ENCODE measurements at regions not wholly inside any gene's neighbourhood (a gene's known extent, or its start where the extent isn't known, plus 50 kb on each side); places are given as distances from the start of the nearest gene placed in this dataset.

DNA sequence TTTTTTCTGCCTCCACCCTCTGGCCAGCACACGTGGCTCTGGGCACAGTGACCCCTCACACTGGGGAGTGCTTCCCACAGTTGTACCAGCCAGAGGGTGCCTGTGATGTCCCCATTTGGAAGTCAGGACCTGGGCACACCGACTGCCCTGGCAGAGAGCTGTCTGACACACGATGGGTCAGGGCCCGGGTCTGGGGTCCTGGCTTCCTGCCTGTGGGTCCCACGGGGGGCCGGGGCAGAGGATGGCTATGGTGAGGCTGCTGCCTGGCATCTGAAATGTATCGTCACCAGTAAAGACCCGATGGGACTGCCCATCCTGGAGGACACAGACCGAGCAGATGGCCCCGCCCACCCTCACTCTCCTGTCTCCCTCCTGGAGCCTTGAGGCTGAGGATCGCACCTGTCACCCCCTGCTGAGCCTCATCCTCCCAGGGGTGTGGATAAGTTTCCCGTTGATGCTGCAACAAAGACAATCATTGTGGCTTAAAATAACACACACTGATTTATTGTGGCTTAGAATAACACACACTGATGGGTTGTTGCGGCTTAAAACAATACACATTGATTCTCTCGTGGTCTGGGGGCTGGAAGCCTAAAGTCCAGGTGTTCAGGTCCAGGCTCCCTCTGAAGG lies 88.8 kb upstream of the TTC34 start:
- ATAC-seq, result no peak

DNA sequence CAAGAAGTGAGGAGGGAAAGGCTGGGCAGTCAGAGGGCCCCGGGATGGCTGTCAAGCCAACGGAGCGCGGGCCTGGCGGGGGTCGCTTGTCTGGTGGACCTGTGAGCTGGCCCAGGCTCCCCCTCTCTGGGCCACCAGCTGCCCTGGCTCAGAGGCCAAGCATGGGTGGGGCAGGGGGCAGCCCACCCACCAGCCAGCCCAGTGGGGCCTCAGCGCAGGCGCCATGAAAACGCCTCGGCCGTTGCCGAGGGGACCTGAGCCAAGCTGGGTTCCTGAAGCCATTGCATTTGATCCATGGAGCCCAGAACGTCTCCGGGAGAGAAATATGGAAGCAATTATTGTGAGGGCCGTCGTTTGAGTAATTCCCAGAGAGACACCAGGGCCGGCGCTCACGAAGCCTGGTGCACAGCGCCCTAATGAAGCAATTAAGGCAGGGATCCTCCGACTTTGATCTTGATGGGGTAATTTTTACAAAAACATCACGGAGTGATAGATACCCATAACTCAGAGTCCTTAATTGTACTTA lies 90.5 kb upstream of the TTC34 start:
- no peak for ATAC-seq

DNA sequence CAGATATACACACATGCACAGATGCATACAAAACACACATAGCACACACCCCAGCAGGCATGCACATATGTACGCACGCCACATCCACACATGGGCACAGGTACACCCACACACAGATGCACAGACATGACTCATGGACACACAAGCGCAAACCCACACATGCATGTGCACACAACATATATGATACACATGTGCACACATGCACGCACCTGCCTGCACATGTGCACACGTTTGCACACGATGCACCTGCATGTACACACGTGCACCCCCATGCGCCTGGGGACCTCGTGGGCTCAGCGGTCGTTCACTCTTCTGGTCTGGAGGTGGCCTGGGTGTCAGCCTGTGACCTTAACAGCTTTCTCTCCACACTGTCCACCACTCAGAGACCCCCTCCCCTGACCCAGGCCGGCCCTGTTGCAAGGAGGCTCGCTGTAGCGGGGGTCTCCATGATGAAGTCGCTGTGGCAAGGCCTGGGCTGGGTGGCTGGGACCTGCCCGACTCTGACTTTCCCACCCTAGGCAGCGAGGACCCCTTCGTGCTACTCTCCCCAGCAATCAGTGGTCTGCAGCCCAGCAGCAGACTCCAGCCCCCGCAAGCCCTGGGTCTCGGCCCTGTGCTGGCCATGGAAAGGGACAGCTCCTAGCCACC lies 92.1 kb upstream of the TTC34 start:
- no peak for ATAC-seq

DNA sequence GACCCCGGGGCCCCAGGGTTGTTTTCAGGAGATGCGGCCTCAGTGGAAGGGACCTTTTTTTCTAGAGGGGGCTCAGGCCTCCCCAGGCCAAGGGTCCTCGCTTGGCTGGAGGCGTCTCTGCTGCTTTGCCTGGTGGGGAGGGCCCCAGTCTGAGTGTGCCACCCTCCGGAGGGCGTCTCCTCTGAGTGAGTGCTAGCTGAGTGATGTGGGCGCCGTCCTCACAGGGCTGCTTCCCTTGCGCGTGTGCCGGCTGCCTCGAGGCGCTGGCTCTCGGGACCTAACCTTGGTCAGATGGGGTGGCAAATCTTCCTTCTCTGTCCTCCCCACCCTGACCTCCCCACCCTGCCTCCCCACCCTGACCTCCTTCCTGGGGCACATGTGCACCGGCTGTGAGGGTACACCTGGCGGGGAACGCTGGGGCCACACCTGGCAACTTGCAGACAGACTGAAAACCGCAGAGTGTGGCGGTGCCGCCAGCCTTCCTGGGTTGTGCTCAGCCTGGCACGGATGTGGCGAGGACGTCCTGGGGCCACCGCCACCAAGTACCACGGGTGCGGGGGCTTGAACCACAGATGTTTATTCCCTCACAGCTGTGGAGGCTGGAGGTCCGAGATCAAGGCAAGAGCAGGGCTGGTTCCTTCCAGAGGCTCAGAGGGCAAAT lies 93.0 kb upstream of the TTC34 start:
- ATAC-seq, result peak in 1 of 2 donors; percentile 30

DNA sequence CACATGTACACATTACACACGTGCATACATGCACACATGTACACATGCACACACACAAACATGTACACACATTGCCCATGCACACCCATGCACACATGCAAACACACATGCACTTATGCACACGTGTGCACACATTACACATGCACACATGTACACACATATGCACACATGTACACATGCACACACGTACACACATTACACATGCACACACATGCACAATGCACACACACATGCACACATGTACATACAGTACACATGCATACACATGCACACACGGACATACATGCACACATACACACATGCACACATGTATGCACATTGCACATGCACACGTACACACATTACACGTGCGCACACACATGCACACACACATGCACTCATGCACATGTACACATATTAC lies 95.3 kb upstream of the TTC34 start:
- ATAC-seq, result no peak

DNA sequence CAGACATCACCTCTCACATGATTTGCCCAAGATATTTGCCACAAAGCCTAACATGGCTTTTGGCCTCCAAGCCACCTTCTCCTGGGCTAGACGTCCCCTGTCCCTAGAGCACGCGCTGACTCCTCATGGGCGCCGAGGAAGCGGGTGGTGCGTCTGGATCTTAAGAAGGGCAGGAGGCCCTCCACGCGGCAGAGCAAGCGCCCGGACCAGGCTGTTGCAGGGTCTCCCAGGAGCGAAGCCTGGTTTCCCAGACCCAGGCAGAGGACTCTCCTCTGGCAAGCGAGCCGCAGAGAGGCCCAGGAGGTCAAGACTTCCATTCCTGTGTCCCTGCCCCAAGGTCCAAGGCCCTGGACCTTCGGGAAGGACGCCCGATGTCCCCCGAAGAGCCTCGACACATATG lies 101.7 kb upstream of the TTC34 start:
- ATAC-seq, result no peak

DNA sequence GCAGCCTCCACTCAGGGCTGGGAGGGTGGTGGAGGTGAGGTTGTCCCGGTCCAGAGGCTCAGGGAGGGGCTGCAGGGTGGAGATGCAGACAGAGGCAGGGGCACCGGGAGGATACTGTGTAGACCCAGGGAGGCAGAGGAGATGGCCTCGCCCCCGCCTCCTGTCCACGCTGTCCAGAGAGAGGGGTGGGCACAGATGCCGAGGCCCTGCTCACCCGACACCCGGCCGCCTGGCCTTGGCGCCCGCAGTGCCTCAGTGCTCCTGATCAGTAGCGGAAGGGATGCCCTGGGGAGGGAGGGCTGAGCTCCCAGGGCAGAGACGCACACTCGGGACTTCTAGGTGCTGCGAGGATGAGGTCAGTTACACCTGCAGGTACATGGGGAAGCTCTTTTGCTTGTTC lies 102.7 kb upstream of the TTC34 start:
- ATAC-seq, result no peak

DNA sequence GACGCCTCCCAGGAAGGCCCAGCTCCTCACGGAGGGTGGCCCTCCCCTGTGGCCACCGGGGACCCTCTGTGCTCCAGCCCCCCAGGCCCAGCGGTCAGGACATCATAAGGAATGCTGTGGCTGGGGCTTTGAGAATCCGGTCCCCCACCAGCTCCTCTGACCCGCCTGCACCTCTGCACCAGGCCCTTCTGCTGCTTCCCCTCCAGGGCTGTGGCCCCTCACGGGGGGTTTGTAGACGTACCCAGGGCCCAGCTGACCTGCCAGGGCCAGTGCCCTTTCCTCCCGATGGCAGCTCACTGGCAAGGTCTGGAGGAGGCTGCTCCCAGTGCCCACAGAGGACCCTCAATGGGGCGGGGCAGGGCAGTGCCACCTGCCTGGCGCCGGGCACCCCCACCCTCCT lies 103.9 kb upstream of the TTC34 start:
- no peak for ATAC-seq

DNA sequence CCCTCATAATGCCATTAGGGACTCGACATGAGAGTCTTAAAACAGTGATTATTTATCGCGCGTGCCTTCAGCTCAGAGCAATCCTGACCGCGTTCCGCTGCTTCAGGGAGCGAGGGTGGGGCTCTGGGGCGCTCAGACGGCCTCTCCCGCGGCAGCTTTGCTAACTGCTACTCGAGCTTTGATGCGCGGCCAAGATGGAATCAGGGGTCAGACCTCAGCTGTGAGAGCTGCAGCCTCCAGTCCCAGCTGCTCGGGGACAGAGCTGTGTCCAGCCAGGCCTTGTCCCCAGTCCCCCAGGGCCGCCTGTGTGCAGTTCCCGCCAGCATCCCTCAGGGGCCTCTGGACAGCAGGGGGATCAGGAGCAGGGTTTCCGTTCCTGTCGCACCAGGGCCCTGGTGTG lies 104.6 kb upstream of the TTC34 start:
- ATAC-seq, result no peak

DNA sequence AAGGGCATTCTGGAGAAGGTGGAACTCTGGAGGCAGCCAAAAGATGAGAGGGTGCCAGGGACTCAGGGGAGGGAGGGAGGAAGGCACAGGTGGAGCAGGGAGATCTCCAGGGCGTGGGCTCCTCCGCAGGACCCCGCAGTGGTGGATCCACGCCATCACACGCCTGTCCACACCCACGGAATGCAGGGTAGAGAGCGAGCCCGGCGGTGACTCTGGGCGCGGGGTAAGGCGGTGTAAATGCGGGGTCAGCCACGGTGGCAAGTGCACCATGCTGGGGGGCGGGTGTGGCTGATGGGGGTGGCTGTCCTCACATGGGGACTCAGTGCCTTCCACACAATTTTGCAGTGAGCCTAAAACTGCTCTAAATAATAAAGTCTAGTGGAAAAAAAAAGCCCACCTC lies 105.1 kb upstream of the TTC34 start:
- ATAC-seq, result no peak

DNA sequence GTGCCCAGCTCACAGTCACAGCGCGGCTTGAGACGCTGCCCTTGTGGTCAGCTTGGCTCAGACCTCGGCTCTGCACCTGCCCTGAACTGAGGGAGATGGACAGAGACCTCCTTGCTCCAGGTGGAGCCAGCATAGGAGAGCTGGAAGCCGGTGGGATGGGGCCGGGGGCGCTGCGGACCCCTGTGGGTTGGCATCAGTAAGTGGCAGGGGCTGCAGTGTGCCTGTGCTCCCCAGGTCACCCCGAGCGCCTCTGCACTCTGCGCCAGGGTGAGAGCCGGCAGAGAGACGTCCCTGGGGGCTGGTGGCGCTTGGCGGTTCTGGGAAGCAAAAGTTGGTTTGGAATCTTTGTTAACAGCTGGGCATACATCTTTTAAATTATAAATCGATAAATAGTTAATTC lies 105.6 kb upstream of the TTC34 start:
- no peak for ATAC-seq

DNA sequence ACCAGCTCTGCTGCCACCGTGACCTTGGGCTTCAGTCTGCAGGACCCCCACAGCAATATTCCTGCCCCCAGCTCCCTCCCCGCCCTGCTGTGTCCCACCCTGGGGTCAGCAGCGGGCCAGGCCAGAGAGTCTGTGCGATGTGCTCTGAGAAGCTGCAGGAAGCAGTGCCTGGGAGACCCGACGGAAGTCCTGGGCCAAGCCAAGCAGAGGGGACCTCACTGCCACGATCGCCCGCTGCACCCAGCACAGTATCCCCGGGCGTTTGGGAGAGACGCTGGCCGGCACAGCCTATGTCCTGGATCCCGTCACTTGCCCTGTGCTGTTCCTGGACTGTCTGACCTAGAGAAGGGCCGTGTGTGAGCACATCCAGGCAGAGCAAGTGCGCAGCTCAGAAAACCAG lies 106.6 kb upstream of the TTC34 start:
- ATAC-seq, result no peak

DNA sequence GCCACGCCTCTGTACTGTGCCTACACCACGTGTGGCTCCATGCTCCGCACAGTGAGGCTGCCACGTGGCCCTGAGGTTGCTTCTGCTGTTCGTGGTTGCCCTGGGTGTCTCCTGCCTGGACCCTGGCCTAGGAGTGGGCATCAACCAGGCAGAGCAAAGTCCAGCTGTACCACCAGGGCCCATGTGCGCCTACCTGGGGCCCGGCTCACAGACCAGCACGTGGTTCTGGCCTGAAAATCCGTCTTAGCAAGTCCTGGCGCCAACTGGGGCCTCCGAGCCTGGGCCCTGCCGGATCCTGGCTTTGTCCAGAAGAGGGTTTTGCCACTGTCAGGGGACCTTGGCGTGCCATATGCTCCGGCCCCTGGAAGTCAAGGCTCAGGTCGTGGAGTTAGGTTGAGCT lies 107.1 kb upstream of the TTC34 start:
- no peak for ATAC-seq

DNA sequence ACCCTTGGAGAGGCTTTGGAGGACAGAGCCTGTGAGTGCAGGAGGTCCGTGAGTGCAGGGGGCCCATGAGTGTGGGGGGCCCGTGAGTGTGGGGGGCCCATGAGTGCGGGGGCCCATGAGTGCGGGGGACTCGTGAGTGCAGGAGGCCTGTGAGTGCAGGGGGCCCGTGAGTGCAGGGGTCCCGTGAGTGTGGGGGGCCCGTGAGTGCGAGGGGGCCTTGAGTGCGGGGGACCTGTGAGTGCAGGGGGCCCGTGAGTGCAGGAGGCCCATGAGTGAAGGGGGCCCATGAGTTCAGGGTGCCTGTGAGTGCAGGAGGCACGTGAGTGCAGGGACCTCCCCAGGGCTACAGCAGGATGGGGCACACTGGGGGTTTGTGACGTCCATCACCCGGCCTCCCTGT lies 108.3 kb upstream of the TTC34 start:
- no peak for ATAC-seq

DNA sequence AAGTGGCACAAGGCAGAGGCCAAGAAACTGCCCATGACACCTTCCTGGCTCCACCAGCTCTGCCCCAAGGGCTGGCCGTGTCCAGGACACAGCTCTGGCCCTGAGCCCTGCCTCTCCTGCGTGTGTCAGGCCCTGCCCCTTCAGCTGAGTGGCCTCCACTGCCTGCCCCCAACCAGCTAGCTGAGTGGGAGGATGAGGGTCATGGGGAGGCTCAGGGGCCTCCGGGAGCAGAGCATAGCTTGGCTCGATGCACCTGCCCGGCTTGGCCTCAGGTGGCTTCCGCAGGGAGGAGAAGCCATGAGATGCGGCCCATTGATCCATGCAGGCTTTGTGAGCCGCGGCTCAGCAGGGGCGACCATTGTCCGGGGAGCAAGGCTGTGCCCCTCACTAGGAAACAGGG lies 108.7 kb upstream of the TTC34 start:
- no peak for ATAC-seq

DNA sequence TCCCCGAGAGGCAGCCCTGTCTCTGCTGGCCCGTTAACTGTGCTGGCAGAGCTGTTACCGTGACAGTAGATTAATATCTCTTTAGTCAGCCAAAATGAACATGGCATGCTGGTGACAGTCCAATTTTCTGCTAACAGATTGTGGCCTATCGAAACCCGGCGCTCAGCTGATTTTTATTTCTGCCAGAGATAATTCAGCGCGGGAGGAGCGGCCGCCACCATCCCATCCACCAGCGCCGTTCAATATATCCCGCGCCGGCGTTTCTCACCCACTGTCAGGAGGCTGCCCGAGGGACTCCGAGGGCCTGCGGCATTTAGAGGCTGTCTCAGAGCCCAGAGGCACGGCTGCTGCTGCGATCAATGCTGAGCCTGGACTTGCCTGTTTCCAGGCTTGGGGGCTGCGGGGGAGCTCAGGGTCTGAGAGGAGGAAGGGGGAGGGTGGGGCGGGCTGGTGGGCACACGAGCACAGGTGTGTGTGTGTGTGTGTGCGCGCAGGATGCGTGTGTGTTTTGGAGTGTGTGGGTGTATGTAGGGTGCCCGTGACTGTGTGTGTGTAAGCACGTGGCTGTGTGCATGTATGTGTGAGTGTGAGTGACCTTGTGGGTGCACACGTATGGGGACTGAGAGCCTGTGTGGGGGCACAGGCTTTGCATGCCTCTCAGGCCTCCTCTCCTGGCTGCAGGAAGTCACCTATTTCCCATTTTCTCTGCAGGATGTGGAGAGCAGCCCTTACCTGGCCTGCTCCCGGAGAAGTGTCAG lies 109.7 kb upstream of the ACTRT2 start:
- no peak for ATAC-seq

DNA sequence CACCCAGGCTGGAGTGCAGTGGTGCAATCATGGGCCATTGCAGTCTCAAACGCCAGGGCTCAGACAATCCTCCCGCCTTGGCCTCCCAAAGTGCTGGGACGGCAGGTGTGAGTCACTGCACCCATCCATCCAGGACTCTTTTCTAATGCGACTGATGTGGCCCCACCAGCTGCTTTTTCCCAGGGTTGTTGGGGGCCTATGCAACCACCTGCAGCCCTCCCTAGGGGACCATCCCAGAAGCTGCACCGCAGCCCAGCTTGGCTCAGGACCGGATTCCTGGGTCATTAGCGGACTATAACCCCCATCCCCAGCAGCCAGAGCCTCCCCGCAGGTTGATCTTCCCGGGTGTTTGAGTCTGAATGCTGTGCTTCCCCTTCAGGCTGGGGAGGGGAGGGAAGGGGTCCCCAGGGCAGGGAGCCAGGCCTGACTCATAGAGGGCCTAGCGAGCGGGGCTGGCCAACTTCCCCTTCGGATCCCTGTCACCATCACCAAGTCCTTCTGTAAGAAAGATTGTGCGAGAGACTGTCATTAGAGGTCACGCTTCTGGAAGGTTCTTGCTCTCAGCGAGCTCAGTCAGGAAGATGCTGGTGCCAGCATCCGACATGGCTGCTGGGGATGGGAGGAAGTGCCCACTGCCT lies 108.7 kb upstream of the ACTRT2 start:
- ATAC-seq, result no peak

DNA sequence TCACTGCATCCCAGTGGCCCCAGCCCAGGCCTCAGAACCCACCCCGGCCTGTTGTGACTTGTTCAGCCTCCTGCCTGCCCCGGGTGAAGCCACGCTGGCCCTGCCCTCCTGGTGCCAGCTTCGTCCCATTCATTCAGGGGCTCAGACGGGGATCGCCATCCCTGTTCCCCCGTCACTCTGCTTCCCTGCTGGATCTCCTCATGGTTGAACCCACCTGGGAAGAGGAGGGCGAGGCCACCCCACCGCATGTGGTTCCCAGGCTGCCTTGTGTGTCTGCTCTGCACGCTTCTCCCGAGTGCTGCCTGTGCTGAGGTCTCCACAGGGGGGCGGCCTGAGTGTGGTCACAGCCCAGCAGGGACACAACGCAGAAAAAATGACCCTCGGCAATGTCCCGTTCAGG lies 108.2 kb upstream of the ACTRT2 start:
- ATAC-seq, result no peak

DNA sequence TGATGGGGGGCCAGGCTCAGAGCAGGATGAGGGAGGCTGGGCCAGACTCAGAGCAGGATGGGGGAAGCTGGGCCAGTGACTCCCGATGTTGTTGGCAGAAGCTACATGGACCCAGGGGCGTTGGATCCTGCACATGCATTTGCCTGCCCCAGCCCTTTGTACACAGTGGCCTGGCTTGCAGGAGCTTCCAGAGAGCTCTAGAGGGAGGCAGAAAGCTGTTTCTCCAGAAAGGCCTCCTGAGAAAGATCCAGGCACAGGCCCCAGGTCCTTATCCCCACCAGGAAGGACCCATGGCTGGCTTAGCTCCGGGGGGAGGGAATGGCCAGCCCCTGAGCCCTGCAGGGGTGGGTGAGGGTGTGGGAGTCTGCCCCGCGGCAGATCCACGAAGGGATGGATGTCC lies 106.6 kb upstream of the ACTRT2 start:
- ATAC-seq, result no peak

DNA sequence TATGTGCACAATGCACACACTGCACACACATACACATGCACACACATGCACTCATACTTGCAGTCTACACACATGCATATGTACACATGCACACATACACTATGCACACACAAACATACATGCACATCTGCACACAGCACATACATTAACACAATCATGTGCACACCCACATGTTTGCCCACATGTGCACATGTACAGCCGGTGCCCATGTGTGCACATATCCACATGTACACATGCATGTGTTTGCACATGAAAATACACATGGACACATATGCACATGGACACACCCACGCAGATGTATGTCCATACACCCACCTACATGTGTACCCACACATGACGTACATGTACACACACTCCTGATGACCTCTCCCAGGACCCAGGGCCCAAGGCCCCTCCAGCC lies 105.1 kb upstream of the ACTRT2 start:
- no peak for ATAC-seq

DNA sequence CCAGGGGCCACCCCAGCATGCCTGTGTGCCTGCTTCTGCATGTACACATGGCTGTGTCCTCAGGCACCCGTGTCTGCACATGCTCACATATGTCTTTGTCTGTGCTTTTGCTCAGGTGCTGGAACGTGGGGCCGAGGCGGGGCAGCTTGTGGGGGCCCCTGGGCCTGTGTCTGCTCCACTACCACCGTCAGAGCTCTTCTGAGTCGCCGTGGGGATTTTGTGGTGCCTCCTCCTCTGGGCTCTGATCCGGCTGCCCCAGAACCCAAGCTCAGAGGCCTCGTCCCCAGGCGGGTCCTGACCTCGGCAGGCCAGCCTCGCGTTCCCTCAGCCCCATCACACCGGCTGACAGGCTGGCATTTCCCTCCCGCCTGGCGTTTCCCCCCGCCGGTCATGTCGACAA lies 104.6 kb upstream of the ACTRT2 start:
- no peak for ATAC-seq

DNA sequence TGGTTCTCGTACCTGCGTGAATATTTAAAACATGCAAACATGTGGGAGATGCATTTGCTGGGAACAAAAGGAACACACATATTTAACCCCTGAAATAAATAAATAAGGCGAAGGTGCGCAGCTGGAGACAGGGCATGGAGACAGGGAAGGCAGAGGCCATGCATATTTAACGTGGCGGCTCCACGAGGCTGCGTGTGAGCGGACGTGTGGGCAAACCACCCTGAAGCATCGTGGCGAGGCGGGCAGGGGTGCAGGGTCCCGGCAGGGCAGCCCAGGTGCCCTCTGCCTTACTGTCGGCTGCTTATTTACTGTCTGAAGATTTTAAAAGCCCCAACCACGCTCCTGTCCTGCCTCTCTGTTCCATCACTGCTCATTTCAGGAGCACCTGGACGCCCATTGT lies 104.0 kb upstream of the ACTRT2 start:
- no peak for ATAC-seq

DNA sequence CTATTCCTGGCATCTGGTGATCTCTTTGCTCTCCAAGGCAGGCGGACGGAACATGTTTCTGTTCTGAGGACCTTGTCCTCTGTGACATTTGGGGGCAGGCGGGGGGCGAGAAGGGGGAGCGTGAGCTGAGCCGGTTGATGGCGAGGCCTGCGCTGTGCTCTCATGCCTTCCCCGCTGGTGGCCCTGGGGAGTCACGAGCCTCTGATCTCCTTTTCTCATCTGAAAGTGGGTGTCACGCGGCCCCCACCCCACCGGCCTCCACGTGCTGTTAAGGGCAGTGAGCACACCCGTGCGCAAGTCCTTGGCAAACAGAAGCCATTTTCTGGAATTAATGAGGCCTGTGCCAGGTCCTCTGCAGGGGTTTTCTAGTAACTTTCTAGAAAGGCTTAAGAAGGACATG lies 102.8 kb upstream of the ACTRT2 start:
- no peak for ATAC-seq

All from activated CD4-positive, CD25-positive, alpha-beta regulatory T cell treated with anti-CD3 and anti-CD28 coated beads, Interleukin-2, amount 50 U/mL, for 24 hours (primary cell).